ENCODE measurements at regions not wholly inside any gene's neighbourhood (a gene's known extent, or its start where the extent isn't known, plus 50 kb on each side); places are given as distances from the start of the nearest gene placed in this dataset.

- Histone ChIP-seq H3K27ac (no peak overlapping the region), H3K4me1 (peaks cover 19 to 28% (median 21%) of the 10 kb centered on the region in 4 donors), H3K4me3 (no peak overlapping the region), H3K36me3 (no peaks in the 10 kb centered on the region), H3K9me3 (no peaks in the 10 kb centered on the region), H3K27me3 (no peaks in the 10 kb centered on the region)
- 73 to 81% methylated on average over 2 of the region's 2 CpGs for WGBS, 2 donors
- ATAC-seq (ENCODE audit: low FRiP score in 2 of 2) (no peak), DNase-seq (no peak)
- TF ChIP-seq, protein P1, sequence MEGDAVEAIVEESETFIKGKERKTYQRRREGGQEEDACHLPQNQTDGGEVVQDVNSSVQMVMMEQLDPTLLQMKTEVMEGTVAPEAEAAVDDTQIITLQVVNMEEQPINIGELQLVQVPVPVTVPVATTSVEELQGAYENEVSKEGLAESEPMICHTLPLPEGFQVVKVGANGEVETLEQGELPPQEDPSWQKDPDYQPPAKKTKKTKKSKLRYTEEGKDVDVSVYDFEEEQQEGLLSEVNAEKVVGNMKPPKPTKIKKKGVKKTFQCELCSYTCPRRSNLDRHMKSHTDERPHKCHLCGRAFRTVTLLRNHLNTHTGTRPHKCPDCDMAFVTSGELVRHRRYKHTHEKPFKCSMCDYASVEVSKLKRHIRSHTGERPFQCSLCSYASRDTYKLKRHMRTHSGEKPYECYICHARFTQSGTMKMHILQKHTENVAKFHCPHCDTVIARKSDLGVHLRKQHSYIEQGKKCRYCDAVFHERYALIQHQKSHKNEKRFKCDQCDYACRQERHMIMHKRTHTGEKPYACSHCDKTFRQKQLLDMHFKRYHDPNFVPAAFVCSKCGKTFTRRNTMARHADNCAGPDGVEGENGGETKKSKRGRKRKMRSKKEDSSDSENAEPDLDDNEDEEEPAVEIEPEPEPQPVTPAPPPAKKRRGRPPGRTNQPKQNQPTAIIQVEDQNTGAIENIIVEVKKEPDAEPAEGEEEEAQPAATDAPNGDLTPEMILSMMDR (IDR thresholded peaks at IDR 0.05) = no peak
- no peak for TF ChIP-seq EP300 (IDR thresholded peaks at IDR 0.05)
- TF ChIP-seq POLR2AphosphoS5 (IDR thresholded peaks at IDR 0.05) = no peak
Observed at GRCh38 chr15:35305031-35305550, 220.0 kb upstream of the NANOGP8 start.

DNA sequence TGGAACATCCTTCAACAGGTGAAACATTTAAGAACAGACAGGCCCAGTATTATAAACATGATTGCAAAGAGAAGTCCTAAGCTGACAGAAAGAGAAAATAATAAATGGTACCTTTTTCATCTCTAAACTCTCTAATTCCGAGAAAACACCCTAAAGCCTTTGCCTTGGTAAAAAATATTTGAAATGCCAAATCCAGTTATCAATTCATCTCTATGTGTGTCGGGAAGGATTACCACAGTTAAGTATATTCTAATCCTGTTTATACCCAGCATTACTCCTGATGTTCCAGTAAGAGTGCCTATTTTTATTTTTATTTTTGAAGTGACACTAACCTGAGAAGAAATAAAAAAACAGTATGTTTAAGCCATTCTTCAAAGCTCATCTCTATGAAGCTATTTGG, 219.3 kb upstream of the NANOGP8 start:
- DNase-seq (no peak), ATAC-seq (ENCODE audit: low FRiP score in 2 of 2) (no peak)
- no peaks in the 10 kb centered on the region for H3K36me3 ChIP-seq
- no peaks in the 10 kb centered on the region for H3K27me3 ChIP-seq
- no peak overlapping the region for H3K27ac ChIP-seq
- WGBS, 2 donors = 84 to 87% methylated on average over 2 of the region's 2 CpGs
- no peak overlapping the region for H3K4me3 ChIP-seq
- H3K9me3 ChIP-seq = no peaks in the 10 kb centered on the region
- H3K4me1 ChIP-seq = peaks cover 14 to 20% (median 19%) of the 10 kb centered on the region in 4 donors
- TF ChIP-seq, protein P1 (IDR thresholded peaks at IDR 0.05) = no peak
- no peak for TF ChIP-seq POLR2A (IDR thresholded peaks at IDR 0.05)
- TF ChIP-seq EP300 (IDR thresholded peaks at IDR 0.05) = no peak
- no peak for TF ChIP-seq POLR2AphosphoS5 (IDR thresholded peaks at IDR 0.05)

GRCh38 chr15:35302334-35302733, 217.2 kb upstream of the NANOGP8 start:
- Histone ChIP-seq H3K27ac (no peak overlapping the region), H3K36me3 (no peaks in the 10 kb centered on the region), H3K27me3 (no peaks in the 10 kb centered on the region), H3K4me1 (peaks cover 6 to 12% (median 8%) of the 10 kb centered on the region in 4 donors), H3K4me3 (no peak overlapping the region), H3K9me3 (no peaks in the 10 kb centered on the region)
- no peak for TF ChIP-seq EP300 (IDR thresholded peaks at IDR 0.05)
- no peak for TF ChIP-seq POLR2A (IDR thresholded peaks at IDR 0.05)
- TF ChIP-seq, protein P1 (IDR thresholded peaks at IDR 0.05) = no peak
- TF ChIP-seq POLR2AphosphoS5 (IDR thresholded peaks at IDR 0.05) = no peak
- ATAC-seq (ENCODE audit: low FRiP score in 2 of 2) (no peak), DNase-seq (no peak)
- 90 to 100% methylated on average over 1 of the region's 1 CpG for WGBS, 2 donors

- Histone ChIP-seq H3K27me3 (no peaks in the 10 kb centered on the region), H3K4me3 (no peak overlapping the region), H3K36me3 (no peaks in the 10 kb centered on the region), H3K9me3 (no peaks in the 10 kb centered on the region), H3K4me1 (peaks cover 0 to 2% (median under 1%) of the 10 kb centered on the region in 4 donors), H3K27ac (no peak overlapping the region)
- no peak for TF ChIP-seq POLR2A (IDR thresholded peaks at IDR 0.05)
- no peak for TF ChIP-seq EP300 (IDR thresholded peaks at IDR 0.05)
- TF ChIP-seq, protein P1 (IDR thresholded peaks at IDR 0.05) = no peak
- no peak for TF ChIP-seq POLR2AphosphoS5 (IDR thresholded peaks at IDR 0.05)
- DNase-seq (no peak), ATAC-seq (ENCODE audit: low FRiP score in 2 of 2) (no peak)
- 70 to 74% methylated on average over 2 of the region's 2 CpGs for WGBS, 2 donors
Observed at GRCh38 chr15:35301088-35301487, 216.0 kb upstream of the NANOGP8 start.

DNA sequence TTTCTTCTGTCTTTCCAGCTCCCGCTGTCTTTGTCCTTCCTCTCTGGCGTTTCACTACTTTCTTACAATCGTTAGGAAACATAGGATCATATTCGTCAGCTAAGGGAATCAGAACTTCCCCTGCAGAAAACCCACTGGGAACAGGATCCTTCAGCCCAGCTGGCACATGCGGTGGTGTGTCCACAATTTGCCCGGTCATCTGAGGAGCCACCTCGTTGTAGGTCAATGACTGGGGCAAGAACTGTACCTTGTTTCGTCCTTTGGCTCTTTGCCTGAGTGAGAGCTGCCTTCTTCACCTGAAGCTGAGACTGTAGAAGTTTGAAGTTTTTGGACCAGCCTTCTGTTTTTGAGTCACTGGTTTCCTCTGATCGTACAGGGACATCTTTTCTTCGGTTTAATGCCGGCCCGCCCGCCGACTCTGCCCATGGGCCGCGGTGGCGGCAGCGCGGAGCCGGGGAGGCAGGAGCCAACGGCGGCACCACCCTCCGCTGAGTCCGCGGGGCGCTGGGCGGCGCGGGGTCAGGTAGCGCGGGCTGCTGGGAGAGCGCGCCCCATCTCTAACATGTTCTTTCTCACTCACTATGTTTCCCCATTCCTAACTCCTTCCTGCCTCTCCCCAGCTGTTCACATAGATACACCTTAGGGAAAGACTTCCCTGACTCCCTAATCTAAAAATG, 214.1 kb upstream of the NANOGP8 start:
- DNase-seq = peak in 1 of 2 donors; percentile 69
- 95 to 97% methylated on average over 33 of the region's 33 CpGs for WGBS, 2 donors
- H3K27ac ChIP-seq = no peak overlapping the region

More for the DNA sequence above, 214.1 kb upstream of the NANOGP8 start:
- no peak for ATAC-seq (ENCODE audit: low FRiP score in 2 of 2)
- Histone ChIP-seq H3K4me1 (no peaks in the 10 kb centered on the region), H3K9me3 (no peaks in the 10 kb centered on the region), H3K27me3 (no peaks in the 10 kb centered on the region), H3K36me3 (no peaks in the 10 kb centered on the region), H3K4me3 (no peak overlapping the region)
- TF ChIP-seq EP300 (IDR thresholded peaks at IDR 0.05) = no peak
- TF ChIP-seq, protein P1 (IDR thresholded peaks at IDR 0.05) = no peak

Data from upper lobe of left lung (tissue), 6 donors.